ENCODE measurements at regions not wholly inside any gene's neighbourhood (a gene's known extent, or its start where the extent isn't known, plus 50 kb on each side); places are given as distances from the start of the nearest gene placed in this dataset.

DNA sequence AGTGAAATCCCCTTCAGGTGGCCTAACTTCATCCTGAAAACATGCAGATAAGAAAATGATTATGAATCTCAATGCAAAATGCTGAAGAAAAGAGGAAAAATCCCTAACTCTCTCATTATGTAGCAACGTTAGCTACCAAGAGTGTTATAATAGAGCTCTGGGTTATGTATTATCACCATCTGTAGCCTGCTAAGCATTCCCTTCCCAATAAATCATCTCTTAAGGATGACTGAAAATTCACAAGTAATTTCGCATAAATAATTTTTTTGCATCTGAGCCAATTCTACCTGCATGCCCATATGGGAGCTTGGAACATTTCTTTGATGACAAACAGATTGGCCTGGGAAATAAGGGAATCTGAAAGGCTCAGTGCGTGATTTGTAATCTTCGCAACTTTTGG lies 216.1 kb downstream of the HTR7 start:
- TF ChIP-seq, protein P1, sequence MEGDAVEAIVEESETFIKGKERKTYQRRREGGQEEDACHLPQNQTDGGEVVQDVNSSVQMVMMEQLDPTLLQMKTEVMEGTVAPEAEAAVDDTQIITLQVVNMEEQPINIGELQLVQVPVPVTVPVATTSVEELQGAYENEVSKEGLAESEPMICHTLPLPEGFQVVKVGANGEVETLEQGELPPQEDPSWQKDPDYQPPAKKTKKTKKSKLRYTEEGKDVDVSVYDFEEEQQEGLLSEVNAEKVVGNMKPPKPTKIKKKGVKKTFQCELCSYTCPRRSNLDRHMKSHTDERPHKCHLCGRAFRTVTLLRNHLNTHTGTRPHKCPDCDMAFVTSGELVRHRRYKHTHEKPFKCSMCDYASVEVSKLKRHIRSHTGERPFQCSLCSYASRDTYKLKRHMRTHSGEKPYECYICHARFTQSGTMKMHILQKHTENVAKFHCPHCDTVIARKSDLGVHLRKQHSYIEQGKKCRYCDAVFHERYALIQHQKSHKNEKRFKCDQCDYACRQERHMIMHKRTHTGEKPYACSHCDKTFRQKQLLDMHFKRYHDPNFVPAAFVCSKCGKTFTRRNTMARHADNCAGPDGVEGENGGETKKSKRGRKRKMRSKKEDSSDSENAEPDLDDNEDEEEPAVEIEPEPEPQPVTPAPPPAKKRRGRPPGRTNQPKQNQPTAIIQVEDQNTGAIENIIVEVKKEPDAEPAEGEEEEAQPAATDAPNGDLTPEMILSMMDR (IDR thresholded peaks at IDR 0.05) = no peak
- TF ChIP-seq POLR2A (IDR thresholded peaks at IDR 0.05) = no peak
